Ishikawa (cell line): ENCODE measurements at regions not wholly inside any gene's neighbourhood (a gene's known extent, or its start where the extent isn't known, plus 50 kb on each side); places are given as distances from the start of the nearest gene placed in this dataset.

Experiments
- CEBPB ChIP-seq: IDR thresholded peaks from 2 replicates; pipeline ENCODE4 v1.6.1; 2012
- CREB1 ChIP-seq: IDR thresholded peaks from 2 replicates; pipeline ENCODE4 v1.6.1; 2012; ENCODE audit warnings: low read depth
- EGR1 ChIP-seq: IDR thresholded peaks from 2 replicates; pipeline ENCODE4 v1.6.1; 2012
- EP300 ChIP-seq: IDR thresholded peaks from 2 replicates; pipeline ENCODE4 v1.6.1; 2012; ENCODE audit warnings: borderline replicate concordance
- FOXM1 ChIP-seq: IDR thresholded peaks from 2 replicates; pipeline ENCODE4 v1.6.1; 2012; ENCODE audit warnings: low read depth, borderline replicate concordance
- NFIC ChIP-seq: IDR thresholded peaks from 2 replicates; pipeline ENCODE4 v1.6.1; 2012
- RAD21 ChIP-seq: IDR thresholded peaks from 2 replicates; pipeline ENCODE4 v1.6.1; 2012; ENCODE audit warnings: low read depth
- TAF1 ChIP-seq: IDR thresholded peaks from 2 replicates; pipeline ENCODE4 v1.6.1; 2012; ENCODE audit warnings: low read depth, mild to moderate bottlenecking
- TCF12 ChIP-seq: IDR thresholded peaks from 2 replicates; pipeline ENCODE4 v1.6.1; 2012; ENCODE audit warnings: low read depth
- TEAD4 ChIP-seq: IDR thresholded peaks from 2 replicates; pipeline ENCODE4 v1.6.1; 2012
- YY1 ChIP-seq: IDR thresholded peaks from 2 replicates; pipeline ENCODE4 v1.6.1; 2012; ENCODE audit warnings: low read depth
- ZBTB7A ChIP-seq: IDR thresholded peaks from 2 replicates; pipeline ENCODE4 v1.6.1; 2012; ENCODE audit warnings: low read depth
- TF ChIP-seq, protein P1 (sequence below): IDR thresholded peaks from 2 replicates; pipeline ENCODE4 v1.6.1; 2012
- TF ChIP-seq, protein P2 (sequence below): IDR thresholded peaks from 2 replicates; pipeline ENCODE4 v1.6.1; 2012
- TF ChIP-seq, protein P3 (sequence below): IDR thresholded peaks from 2 replicates; pipeline ENCODE4 v1.6.1; 2012; ENCODE audit warnings: low read depth, mild to moderate bottlenecking

DNA sequence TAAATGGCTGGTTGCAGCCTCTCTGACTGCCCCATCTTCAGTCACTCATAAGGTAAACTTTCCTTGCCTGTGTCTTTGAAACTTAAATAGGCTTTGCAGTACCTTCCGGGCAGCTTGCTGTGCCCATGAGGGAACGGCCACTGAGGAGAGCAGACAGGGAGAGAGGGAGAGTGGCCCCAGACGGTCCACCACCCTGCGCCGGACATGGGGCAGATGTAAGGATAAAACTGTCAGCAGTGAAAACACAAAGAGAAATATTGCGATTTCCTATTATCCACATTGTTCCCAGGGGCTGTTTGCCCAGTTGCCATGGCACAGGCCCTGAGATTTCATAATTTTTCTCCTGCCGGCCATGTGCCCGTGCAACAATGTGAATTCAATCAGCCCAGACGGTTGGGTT, 265.9 kb upstream of the SALL3 start:
- TF ChIP-seq EGR1 = no peak
- TF ChIP-seq EP300 = no peak
- no peak for TF ChIP-seq YY1
- no peak for TF ChIP-seq RAD21
- TF ChIP-seq NFIC = no peak
- TF ChIP-seq FOXM1 = no peak
- no peak for TF ChIP-seq TAF1
- TF ChIP-seq ZBTB7A = no peak

DNA sequence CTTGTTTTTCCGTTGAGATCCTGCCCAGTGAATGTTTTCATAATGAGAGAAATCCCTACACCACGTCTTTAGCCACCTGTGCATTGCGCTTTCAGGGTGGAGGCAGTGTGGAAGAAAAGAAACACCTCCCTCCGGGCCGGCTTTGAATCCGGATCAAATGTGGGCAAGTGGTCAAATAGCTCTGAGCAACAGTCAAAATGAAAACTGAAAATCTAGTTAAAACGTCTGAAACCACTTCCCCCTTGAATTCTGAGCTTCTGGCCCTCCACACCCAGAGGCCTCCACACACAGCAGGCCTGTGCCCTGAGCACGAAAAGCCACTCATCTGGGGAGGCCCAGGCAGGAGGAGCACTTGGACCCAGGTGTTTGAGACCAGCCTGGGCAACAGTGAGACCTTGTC, 263.6 kb upstream of the SALL3 start:
- no peak for TF ChIP-seq YY1
- no peak for TF ChIP-seq TAF1
- no peak for TF ChIP-seq CREB1
- no peak for TF ChIP-seq TCF12
- TF ChIP-seq, protein P1, sequence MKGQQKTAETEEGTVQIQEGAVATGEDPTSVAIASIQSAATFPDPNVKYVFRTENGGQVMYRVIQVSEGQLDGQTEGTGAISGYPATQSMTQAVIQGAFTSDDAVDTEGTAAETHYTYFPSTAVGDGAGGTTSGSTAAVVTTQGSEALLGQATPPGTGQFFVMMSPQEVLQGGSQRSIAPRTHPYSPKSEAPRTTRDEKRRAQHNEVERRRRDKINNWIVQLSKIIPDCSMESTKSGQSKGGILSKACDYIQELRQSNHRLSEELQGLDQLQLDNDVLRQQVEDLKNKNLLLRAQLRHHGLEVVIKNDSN = no peak
- TF ChIP-seq, protein P2, sequence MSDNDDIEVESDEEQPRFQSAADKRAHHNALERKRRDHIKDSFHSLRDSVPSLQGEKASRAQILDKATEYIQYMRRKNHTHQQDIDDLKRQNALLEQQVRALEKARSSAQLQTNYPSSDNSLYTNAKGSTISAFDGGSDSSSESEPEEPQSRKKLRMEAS = no peak
- no peak for TF ChIP-seq TEAD4
- no peak for TF ChIP-seq CEBPB
- TF ChIP-seq RAD21 = no peak
- no peak for TF ChIP-seq ZBTB7A
- TF ChIP-seq EGR1 = no peak
- no peak for TF ChIP-seq EP300

DNA sequence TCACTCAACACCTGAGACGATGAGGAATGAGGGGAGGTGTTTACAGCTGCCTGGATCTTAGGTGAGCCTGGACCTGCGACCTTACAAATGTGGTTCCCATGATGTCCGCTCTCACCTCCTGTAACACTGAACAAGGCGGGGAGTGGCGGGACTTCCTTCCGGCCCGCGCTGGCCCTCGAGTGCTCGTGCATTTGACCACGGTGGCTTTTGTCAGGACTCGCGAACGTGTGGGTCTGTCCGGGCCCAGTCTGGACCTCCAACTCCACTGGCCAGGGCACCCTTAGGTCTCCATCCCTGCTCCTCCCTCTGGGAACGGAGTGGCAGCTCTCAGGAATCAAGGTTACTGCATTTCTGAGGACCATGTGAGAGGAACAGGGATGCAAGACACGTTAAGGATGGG, 263.0 kb upstream of the SALL3 start:
- TF ChIP-seq CEBPB (no peak), TCF12 (no peak), EP300 (no peak), RAD21 (no peak), CREB1 (no peak), TEAD4 (no peak), EGR1 (no peak), TAF1 (no peak), NFIC (no peak), YY1 (no peak)
- TF ChIP-seq, protein P2 = no peak
- TF ChIP-seq, protein P1 = no peak

DNA sequence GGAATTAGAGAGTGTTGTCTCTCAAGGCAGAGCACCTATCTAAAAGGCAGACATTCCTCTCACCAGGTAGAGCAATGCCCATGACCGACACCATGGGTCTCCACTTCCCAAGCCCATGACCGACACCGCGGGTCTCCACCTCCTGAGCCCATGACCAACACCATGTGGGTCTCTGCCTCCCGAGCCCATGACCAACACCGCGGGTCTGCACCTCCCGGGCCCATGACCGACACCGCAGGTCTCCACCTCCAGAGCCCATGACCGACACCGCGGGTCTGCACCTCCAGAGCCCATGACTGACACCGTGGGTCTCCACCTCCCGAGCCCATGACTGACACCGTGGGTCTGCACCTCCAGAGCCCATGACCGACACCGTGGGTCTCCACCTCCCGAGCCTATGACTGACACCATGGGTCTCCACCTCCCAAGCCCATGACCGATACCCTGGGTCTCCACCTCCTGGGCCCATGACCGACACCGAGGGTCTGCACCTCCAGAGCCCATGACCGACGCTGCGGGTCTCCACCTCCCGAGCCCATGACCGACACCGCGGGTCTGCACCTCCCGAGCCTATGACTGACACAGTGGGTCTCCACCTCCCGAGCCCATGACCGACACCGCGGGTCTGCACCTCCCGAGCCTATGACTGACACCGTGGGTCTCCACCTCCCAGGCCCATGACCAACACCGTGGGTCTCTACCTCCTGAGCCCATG, 262.4 kb upstream of the SALL3 start:
- TF ChIP-seq TCF12 (no peak), ZBTB7A (no peak), FOXM1 (no peak), RAD21 (no peak), YY1 (no peak)
- TF ChIP-seq, protein P1 = no peak

DNA sequence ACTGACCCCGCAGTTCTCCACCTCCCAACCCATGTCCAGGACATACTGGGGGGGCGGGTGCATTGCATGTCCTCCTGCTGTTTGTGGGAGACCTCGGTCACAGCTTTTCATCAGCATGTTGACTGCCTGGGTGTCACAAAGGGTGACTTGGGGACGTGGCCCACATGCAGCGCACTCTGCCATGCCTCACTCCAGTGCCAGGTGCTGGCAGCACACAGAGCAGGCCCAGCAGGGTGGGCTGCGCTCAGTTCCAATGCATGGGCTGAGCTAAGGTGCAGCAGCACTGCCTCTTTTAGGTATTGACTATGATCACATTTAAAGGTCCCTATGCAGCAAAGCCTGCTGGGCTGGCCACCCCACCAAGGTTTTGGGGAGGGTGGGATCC, 261.9 kb upstream of the SALL3 start:
- TF ChIP-seq TCF12 = no peak
- no peak for TF ChIP-seq TAF1
- TF ChIP-seq CEBPB = no peak
- no peak for TF ChIP-seq NFIC
- no peak for TF ChIP-seq ZBTB7A
- TF ChIP-seq, protein P2 = no peak
- TF ChIP-seq EP300 = no peak
- no peak for TF ChIP-seq TEAD4
- TF ChIP-seq, protein P3, sequence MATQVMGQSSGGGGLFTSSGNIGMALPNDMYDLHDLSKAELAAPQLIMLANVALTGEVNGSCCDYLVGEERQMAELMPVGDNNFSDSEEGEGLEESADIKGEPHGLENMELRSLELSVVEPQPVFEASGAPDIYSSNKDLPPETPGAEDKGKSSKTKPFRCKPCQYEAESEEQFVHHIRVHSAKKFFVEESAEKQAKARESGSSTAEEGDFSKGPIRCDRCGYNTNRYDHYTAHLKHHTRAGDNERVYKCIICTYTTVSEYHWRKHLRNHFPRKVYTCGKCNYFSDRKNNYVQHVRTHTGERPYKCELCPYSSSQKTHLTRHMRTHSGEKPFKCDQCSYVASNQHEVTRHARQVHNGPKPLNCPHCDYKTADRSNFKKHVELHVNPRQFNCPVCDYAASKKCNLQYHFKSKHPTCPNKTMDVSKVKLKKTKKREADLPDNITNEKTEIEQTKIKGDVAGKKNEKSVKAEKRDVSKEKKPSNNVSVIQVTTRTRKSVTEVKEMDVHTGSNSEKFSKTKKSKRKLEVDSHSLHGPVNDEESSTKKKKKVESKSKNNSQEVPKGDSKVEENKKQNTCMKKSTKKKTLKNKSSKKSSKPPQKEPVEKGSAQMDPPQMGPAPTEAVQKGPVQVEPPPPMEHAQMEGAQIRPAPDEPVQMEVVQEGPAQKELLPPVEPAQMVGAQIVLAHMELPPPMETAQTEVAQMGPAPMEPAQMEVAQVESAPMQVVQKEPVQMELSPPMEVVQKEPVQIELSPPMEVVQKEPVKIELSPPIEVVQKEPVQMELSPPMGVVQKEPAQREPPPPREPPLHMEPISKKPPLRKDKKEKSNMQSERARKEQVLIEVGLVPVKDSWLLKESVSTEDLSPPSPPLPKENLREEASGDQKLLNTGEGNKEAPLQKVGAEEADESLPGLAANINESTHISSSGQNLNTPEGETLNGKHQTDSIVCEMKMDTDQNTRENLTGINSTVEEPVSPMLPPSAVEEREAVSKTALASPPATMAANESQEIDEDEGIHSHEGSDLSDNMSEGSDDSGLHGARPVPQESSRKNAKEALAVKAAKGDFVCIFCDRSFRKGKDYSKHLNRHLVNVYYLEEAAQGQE = no peak
- TF ChIP-seq CREB1 = no peak
- no peak for TF ChIP-seq RAD21

DNA sequence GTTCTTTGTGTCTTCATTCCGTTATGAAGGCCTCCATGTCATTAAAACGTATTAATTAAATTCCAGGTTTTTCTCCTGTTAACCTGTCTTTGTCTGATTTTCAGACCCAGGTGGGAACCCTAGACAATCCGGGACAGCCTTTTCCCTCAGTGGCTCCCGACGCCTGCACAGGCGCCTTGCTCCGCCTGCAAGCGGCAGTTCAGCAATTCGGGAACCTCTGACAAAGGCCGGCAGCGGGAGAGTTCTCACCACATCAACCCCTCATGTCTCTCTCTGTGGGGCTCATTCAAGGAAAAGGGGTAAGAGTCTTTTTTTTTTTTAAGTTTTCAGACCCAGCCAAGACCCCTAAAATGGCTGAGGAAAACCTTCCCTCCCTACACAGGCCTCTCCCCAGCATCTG, 259.8 kb upstream of the SALL3 start:
- TF ChIP-seq EGR1 (no peak), CEBPB (no peak), NFIC (no peak), TEAD4 (no peak), FOXM1 (no peak), TCF12 (no peak), YY1 (no peak), RAD21 (no peak), CREB1 (no peak), EP300 (no peak)
- TF ChIP-seq, protein P2 = no peak
- TF ChIP-seq, protein P3 = no peak
